Stomach (tissue), 4 donors: ENCODE measurements at regions not wholly inside any gene's neighbourhood (a gene's known extent, or its start where the extent isn't known, plus 50 kb on each side); places are given as distances from the start of the nearest gene placed in this dataset.

ENCODE experiments used
- CTCF ChIP-seq, 7 experiments: fragments of 450-650 bp in 4 of 7; fragments of 200-600 bp in 3 of 7; sonication (generic) in 3 of 7; IDR thresholded peaks; one replicate each; pipeline ENCODE4 v1.5.1; 2016 to 2019; ENCODE audit warnings: antibody characterized with exemption in 7 of 7, control low read depth in 2 of 7, mild to moderate bottlenecking in 1 of 7
- POLR2AphosphoS5 ChIP-seq, 3 donors: sonication (generic); formaldehyde crosslinking; IDR thresholded peaks; one replicate each; pipeline ENCODE4 v1.6.1; 2016; ENCODE audit warnings: antibody characterized with exemption in 3 of 3

DNA sequence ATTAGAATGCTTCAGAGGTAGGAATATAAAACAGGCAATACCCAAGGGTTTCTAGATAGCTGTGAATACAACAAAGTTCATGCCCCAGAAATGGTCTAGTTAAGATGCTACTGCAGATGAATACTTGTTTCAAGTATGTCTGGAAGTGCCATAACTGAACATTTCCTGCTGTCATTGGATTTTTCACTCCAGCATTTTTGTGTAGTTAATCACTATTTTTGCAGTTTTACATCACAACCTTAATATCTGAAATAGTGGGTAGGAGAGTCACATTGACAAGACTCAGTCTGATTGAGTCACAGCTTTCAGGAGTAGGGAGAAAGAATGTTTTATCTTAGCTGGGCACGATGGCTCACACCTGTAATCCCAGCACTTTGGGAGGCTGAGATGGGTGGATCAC, 126.4 kb upstream of the C1orf21 start:
- no peak for TF ChIP-seq CTCF (IDR thresholded peaks at IDR 0.05)
- no peak for TF ChIP-seq POLR2AphosphoS5 (IDR thresholded peaks at IDR 0.05)
